Ishikawa (cell line): ENCODE measurements at regions not wholly inside any gene's neighbourhood (a gene's known extent, or its start where the extent isn't known, plus 50 kb on each side); places are given as distances from the start of the nearest gene placed in this dataset.

ENCODE experiments used
- CEBPB ChIP-seq: IDR thresholded peaks from 2 replicates; pipeline ENCODE4 v1.6.1; 2012
- CREB1 ChIP-seq: IDR thresholded peaks from 2 replicates; pipeline ENCODE4 v1.6.1; 2012; ENCODE audit warnings: low read depth
- EGR1 ChIP-seq: IDR thresholded peaks from 2 replicates; pipeline ENCODE4 v1.6.1; 2012
- EP300 ChIP-seq: IDR thresholded peaks from 2 replicates; pipeline ENCODE4 v1.6.1; 2012; ENCODE audit warnings: borderline replicate concordance
- FOXM1 ChIP-seq: IDR thresholded peaks from 2 replicates; pipeline ENCODE4 v1.6.1; 2012; ENCODE audit warnings: low read depth, borderline replicate concordance
- MAX ChIP-seq: IDR thresholded peaks from 2 replicates; pipeline ENCODE4 v1.6.1; 2012
- NFIC ChIP-seq: IDR thresholded peaks from 2 replicates; pipeline ENCODE4 v1.6.1; 2012
- RAD21 ChIP-seq: IDR thresholded peaks from 2 replicates; pipeline ENCODE4 v1.6.1; 2012; ENCODE audit warnings: low read depth
- REST ChIP-seq: IDR thresholded peaks from 2 replicates; pipeline ENCODE4 v1.6.1; 2012; ENCODE audit warnings: low read depth, mild to moderate bottlenecking
- TAF1 ChIP-seq: IDR thresholded peaks from 2 replicates; pipeline ENCODE4 v1.6.1; 2012; ENCODE audit warnings: low read depth, mild to moderate bottlenecking
- TCF12 ChIP-seq: IDR thresholded peaks from 2 replicates; pipeline ENCODE4 v1.6.1; 2012; ENCODE audit warnings: low read depth
- TEAD4 ChIP-seq: IDR thresholded peaks from 2 replicates; pipeline ENCODE4 v1.6.1; 2012
- USF1 ChIP-seq: IDR thresholded peaks from 2 replicates; pipeline ENCODE4 v1.6.1; 2012
- YY1 ChIP-seq: IDR thresholded peaks from 2 replicates; pipeline ENCODE4 v1.6.1; 2012; ENCODE audit warnings: low read depth
- ZBTB7A ChIP-seq: IDR thresholded peaks from 2 replicates; pipeline ENCODE4 v1.6.1; 2012; ENCODE audit warnings: low read depth

GRCh38 chr14:81818271-81818670 lies 284.6 kb upstream of the SEL1L start:
- TF ChIP-seq USF1 (no peak), FOXM1 (no peak), RAD21 (no peak), YY1 (no peak), MAX (no peak), EGR1 (no peak), TEAD4 (no peak), CEBPB (no peak), EP300 (no peak), TAF1 (no peak), ZBTB7A (no peak)

- TF ChIP-seq EGR1 (no peak), ZBTB7A (no peak), MAX (no peak), RAD21 (no peak), YY1 (no peak), TEAD4 (no peak), TCF12 (no peak), NFIC (no peak), USF1 (no peak), EP300 (no peak), CEBPB (no peak)
These were observed 285.7 kb upstream of the SEL1L start for GRCh38 chr14:81819344-81819743.

- TF ChIP-seq CREB1 (no peak), TEAD4 (no peak), CEBPB (no peak), FOXM1 (no peak), EP300 (no peak), MAX (no peak), USF1 (no peak), TCF12 (no peak), RAD21 (no peak), TAF1 (no peak), YY1 (no peak), NFIC (no peak), ZBTB7A (no peak), EGR1 (no peak), REST (no peak)
These were observed 286.3 kb upstream of the SEL1L start for GRCh38 chr14:81819910-81820309.

- TF ChIP-seq REST (no peak), RAD21 (no peak), ZBTB7A (no peak), USF1 (no peak), NFIC (no peak), TEAD4 (no peak), EP300 (no peak)
These were observed 292.4 kb upstream of the SEL1L start for GRCh38 chr14:81826081-81826480.

- TF ChIP-seq CEBPB: no peak
- TF ChIP-seq TCF12: no peak
- TF ChIP-seq TAF1: no peak
- no peak for TF ChIP-seq USF1
- TF ChIP-seq NFIC: no peak
- no peak for TF ChIP-seq RAD21
- TF ChIP-seq EP300: no peak
- TF ChIP-seq FOXM1: no peak
- TF ChIP-seq TEAD4: no peak
These were observed 295.8 kb upstream of the SEL1L start for GRCh38 chr14:81829447-81829846.
